Immature natural killer cell (primary cell): ENCODE measurements at regions not wholly inside any gene's neighbourhood (a gene's known extent, or its start where the extent isn't known, plus 50 kb on each side); places are given as distances from the start of the nearest gene placed in this dataset.

Source experiments
- DNase-seq, 3 donors: peaks; one replicate each; pipeline ENCODE4 v3.0.0; 2022; ENCODE audit warnings: mixed read lengths in 1 of 3
- H3K27ac Mint-ChIP-seq, 6 donors: one replicate each; pipeline ENCODE4 v1.8.0; 2020; ENCODE audit warnings: mixed read lengths in 6 of 6, mild to moderate bottlenecking in 5 of 6, inconsistent platforms in 4 of 6, moderate library complexity in 3 of 6
- H3K27me3 Mint-ChIP-seq, 3 donors: one replicate each; pipeline ENCODE4 v1.8.0; 2020 to 2021; ENCODE audit warnings: low read depth in 3 of 3, mild to moderate bottlenecking in 3 of 3, mixed read lengths in 3 of 3, moderate library complexity in 3 of 3, inconsistent platforms in 1 of 3
- H3K36me3 Mint-ChIP-seq, 3 donors: one replicate each; pipeline ENCODE4 v1.8.0; 2020; ENCODE audit warnings: mixed read lengths in 3 of 3, inconsistent platforms in 2 of 3, mild to moderate bottlenecking in 2 of 3
- H3K4me1 Mint-ChIP-seq, 2 donors: one replicate each; pipeline ENCODE4 v1.8.0; 2020; ENCODE audit warnings: inconsistent platforms in 2 of 2, mild to moderate bottlenecking in 2 of 2, mixed read lengths in 2 of 2, moderate library complexity in 1 of 2
- H3K4me3 Mint-ChIP-seq, 5 donors: one replicate each; pipeline ENCODE4 v1.8.0; 2020; ENCODE audit warnings: mild to moderate bottlenecking in 5 of 5, mixed read lengths in 5 of 5, inconsistent platforms in 3 of 5, moderate library complexity in 3 of 5
- H3K9me3 Mint-ChIP-seq, 6 donors: one replicate each; pipeline ENCODE4 v1.8.0; 2020; ENCODE audit warnings: mild to moderate bottlenecking in 6 of 6, mixed read lengths in 6 of 6, inconsistent platforms in 4 of 6, moderate library complexity in 3 of 6

DNA sequence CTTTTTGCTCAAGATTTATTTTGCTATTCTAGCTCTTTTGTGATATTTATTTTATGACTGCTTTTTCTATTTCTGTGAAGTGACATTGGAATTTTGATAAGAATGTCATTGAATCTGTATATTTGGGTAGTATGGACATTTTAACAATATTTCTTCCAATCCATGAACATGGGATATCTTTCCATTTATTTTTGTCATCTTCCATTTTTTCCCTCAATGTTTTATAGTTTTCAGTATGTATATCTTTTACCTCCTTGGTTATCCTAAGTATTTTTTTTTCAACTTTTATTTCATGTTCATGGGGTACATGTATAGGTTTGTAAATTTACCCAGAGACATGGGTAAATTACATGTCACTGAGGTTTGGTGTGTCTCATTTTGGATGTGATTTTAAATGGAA is 74.1 kb upstream of the PREP start:
- H3K9me3 Mint-ChIP-seq = peaks cover 0 to 3% (median 0%) of the 10 kb centered on the region in 6 donors
- H3K4me3 Mint-ChIP-seq = no peak overlapping the region
- H3K4me1 Mint-ChIP-seq = peaks cover 8% of the 10 kb centered on the region in 2 donors
- no peak overlapping the region for H3K27ac Mint-ChIP-seq
- peaks cover 0 to 5% (median 0%) of the 10 kb centered on the region in 3 donors for H3K27me3 Mint-ChIP-seq
- peaks cover 0 to 11% (median 9%) of the 10 kb centered on the region in 3 donors for H3K36me3 Mint-ChIP-seq
- DNase-seq = no peak

DNA sequence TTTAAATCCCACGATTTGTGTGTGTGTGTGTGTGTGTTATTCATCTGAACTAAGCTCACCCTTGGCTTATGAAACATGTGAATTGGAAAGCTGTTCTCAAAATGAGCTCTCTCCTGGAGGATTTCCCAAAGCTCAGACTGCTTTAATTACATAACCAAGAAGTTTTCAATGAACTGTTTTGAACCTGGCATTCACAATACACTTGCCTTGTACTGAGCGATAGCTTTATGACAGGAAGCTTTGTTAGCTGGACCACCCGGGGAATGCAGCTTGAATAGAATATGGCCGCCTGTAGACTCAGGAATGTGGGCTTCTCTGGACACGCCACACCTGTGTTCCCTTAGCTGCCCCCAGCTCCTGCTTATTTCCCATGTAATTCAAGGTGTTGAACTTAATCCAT is 71.4 kb upstream of the PREP start:
- Mint-ChIP-seq H3K36me3 (peaks cover 0 to 11% (median 9%) of the 10 kb centered on the region in 3 donors), H3K4me3 (no peak overlapping the region), H3K9me3 (peaks cover 0 to 3% (median 0%) of the 10 kb centered on the region in 6 donors), H3K27me3 (peaks cover 0 to 6% (median 0%) of the 10 kb centered on the region in 3 donors), H3K4me1 (no peaks in the 10 kb centered on the region), H3K27ac (no peak overlapping the region)
- DNase-seq = no peak

DNA sequence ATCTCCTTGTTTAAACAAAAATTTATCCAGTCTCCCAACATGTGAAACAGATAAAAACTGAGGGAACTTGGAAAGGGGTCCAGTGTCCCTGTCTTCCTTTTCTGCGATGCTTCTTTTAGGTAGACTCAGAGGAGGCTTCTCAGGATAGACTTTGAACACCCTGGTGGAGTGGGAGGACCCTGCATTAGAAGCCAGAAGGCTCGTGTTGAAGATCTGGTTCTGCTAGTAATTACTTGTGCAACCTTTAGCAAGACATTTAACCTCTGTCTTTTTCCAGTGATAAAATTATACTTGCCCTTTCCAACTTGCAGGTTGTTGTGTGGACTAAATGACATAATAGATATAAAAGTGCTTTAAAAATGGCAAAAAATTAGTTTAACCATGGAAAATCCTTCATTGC is 67.1 kb upstream of the PREP start:
- Mint-ChIP-seq H3K27me3 (peaks cover 0 to 3% (median 0%) of the 10 kb centered on the region in 3 donors), H3K9me3 (peaks cover 0 to 7% (median under 1%) of the 10 kb centered on the region in 6 donors), H3K27ac (no peak overlapping the region)

GRCh38 chr6:105468850-105469249 is 66.0 kb upstream of the PREP start:
- Mint-ChIP-seq H3K4me1 (no peaks in the 10 kb centered on the region), H3K27me3 (peaks cover 0 to 3% (median 0%) of the 10 kb centered on the region in 3 donors), H3K27ac (no peak overlapping the region), H3K4me3 (no peak overlapping the region), H3K9me3 (peaks cover 0 to 7% (median under 1%) of the 10 kb centered on the region in 6 donors), H3K36me3 (peaks cover 0 to 14% (median 13%) of the 10 kb centered on the region in 3 donors)
- DNase-seq = no peak

More for the DNA sequence above, 67.1 kb upstream of the PREP start:
- H3K4me1 Mint-ChIP-seq = no peaks in the 10 kb centered on the region
- H3K36me3 Mint-ChIP-seq = peaks cover 0 to 11% (median 10%) of the 10 kb centered on the region in 3 donors
- no peak overlapping the region for H3K4me3 Mint-ChIP-seq
- no peak for DNase-seq

GRCh38 chr6:105460860-105461259 is 58.0 kb upstream of the PREP start:
- H3K9me3 Mint-ChIP-seq = peaks cover 0 to 3% (median 0%) of the 10 kb centered on the region in 6 donors
- peak overlapping the region in 2 of 6 donors; percentile 68 to 99 for H3K27ac Mint-ChIP-seq

DNA sequence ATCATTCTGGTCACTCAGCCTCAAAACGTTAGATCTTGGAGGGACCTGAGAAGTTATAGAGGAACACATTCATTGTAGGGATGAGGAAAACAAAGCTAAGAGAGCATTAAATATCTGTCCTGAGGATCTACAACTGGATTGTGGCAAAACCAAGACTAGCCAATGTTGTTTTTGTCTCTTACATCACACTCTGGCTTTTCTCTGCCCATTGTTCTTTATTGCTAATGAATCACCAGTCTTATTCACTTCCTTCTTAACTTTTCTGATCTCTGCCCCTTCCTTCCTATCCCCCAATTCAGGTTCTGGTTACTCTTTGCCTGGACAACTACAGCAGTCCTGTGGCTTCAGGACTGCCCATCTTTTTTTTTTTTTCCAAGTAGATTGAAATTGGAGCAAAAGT is 57.0 kb upstream of the PREP start:
- peaks cover 0 to 3% (median 3%) of the 10 kb centered on the region in 3 donors for H3K36me3 Mint-ChIP-seq
- H3K9me3 Mint-ChIP-seq = no peaks in the 10 kb centered on the region
- DNase-seq = no peak
- peak overlapping the region in 1 of 5 donors; percentile 94 for H3K4me3 Mint-ChIP-seq
- H3K27me3 Mint-ChIP-seq = peaks cover 0 to 7% (median 0%) of the 10 kb centered on the region in 3 donors
- H3K4me1 Mint-ChIP-seq = peaks cover 5 to 38% of the 10 kb centered on the region in 2 donors
- H3K27ac Mint-ChIP-seq = peak overlapping the region in 5 of 6 donors; percentile 4 to 99 (median 47)

More at GRCh38 chr6:105460860-105461259, 58.0 kb upstream of the PREP start:
- Mint-ChIP-seq H3K27me3 (peaks cover 0 to 7% (median 0%) of the 10 kb centered on the region in 3 donors), H3K36me3 (peaks cover 0 to 9% (median 4%) of the 10 kb centered on the region in 3 donors), H3K4me1 (peaks cover 1 to 28% of the 10 kb centered on the region in 2 donors), H3K4me3 (peak overlapping the region in 1 of 5 donors; percentile 36)
- no peak for DNase-seq

DNA sequence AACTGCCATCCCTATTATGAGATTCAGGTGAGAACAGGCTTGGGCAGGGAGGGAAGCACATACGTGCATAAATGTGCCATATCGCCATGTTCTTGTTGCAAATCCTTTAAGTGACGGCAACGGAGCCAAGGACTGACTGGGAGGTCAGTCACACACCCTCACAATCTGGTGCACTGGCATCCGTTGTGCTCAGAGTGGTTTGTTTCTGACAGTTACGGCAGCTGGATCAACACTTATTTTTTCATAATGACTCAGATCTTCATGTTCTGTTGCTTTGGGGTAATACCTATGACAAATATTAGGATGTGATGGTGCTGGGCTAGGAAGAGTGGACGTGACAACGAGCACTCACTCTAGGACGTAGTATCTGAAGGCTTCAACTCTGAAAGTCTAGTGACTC is 56.2 kb upstream of the PREP start:
- peak overlapping the region in 3 of 5 donors; percentile 56 to 94 (median 61) for H3K4me3 Mint-ChIP-seq
- no peaks in the 10 kb centered on the region for H3K9me3 Mint-ChIP-seq
- H3K36me3 Mint-ChIP-seq = no peaks in the 10 kb centered on the region
- peak in 1 of 3 donors; percentile 68 for DNase-seq
- H3K4me1 Mint-ChIP-seq = peaks cover 13 to 46% of the 10 kb centered on the region in 2 donors
- peak overlapping the region; percentile 22 to 99 (median 60) for H3K27ac Mint-ChIP-seq
- H3K27me3 Mint-ChIP-seq = peaks cover 0 to 11% (median 0%) of the 10 kb centered on the region in 3 donors

DNA sequence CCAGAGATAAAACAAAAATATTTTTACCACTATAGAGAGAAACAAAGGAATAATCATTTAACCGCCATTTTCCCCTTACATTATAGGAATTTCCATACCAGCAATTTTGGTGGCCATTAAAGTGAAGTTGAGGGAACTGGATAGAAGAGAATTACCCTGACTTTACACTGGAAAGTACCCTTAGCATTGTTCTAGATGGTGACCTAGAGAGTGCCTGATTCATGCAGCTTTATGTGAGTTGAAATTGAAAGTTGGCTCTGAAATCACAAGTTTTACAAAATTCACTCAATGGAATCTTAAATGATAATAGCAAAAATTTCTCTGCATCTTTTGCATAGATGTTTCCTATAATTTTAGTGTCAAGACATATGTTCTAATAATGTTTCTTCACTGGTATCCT is 55.7 kb upstream of the PREP start:
- H3K4me1 Mint-ChIP-seq = peaks cover 18 to 51% of the 10 kb centered on the region in 2 donors
- no peaks in the 10 kb centered on the region for H3K36me3 Mint-ChIP-seq
- peaks cover 0 to 11% (median 0%) of the 10 kb centered on the region in 3 donors for H3K27me3 Mint-ChIP-seq
- DNase-seq = no peak
- H3K27ac Mint-ChIP-seq = peak overlapping the region in 4 of 6 donors; percentile 22 to 99 (median 85)
- H3K9me3 Mint-ChIP-seq = no peaks in the 10 kb centered on the region
- peak overlapping the region in 2 of 5 donors; percentile 56 to 94 for H3K4me3 Mint-ChIP-seq

DNA sequence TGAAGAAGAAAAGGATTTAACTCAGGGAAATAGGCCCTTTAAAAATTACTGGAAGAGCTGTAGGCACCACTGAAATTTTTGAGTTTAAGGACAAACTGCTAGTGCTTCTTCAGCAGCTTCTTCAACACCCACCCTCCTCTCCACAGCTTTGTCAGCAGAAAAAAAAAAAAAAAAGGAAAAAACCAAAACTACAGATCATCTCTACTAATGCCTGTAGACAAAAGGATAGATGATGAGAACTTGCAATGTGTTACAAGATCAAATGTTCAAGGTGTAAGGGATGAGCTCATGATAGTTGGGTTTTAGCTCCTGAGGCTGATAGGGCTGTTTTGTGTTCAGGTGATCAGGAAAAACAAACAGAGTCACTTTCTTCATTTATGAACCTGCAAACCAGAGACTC is 55.2 kb upstream of the PREP start:
- Mint-ChIP-seq H3K36me3 (no peaks in the 10 kb centered on the region), H3K27ac (peak overlapping the region in 3 of 6 donors; percentile 59 to 99 (median 94)), H3K4me1 (peaks cover 23 to 55% of the 10 kb centered on the region in 2 donors), H3K4me3 (peak overlapping the region in 2 of 5 donors; percentile 1 to 94), H3K9me3 (no peaks in the 10 kb centered on the region), H3K27me3 (peaks cover 0 to 15% (median 2%) of the 10 kb centered on the region in 3 donors)
- DNase-seq = no peak

DNA sequence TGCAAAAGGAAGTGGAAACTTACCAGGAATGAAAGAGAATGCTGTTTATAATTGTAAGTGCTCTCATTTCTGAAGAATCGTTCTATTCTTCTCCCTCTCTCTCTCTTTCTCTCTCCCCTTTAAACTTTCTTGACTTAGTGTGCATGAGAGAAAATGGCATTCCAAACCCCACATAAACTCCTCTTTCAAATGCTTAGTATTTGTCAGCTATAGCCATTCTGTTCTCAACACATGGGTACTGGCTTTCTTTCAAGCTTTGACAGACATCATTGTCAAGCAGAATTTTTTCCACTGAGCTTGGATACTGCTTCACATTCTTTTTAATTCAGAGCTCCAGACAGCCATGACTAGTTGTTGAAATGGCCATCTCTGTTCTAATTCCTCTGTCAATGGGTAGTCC is 51.1 kb upstream of the PREP start:
- H3K9me3 Mint-ChIP-seq = no peaks in the 10 kb centered on the region
- peak overlapping the region; percentile 90 to 99 (median 95) for H3K27ac Mint-ChIP-seq
- peaks cover 40 to 61% of the 10 kb centered on the region in 2 donors for H3K4me1 Mint-ChIP-seq
- H3K4me3 Mint-ChIP-seq = peak overlapping the region; percentile 65 to 93 (median 73)
- peak in 1 of 3 donors; percentile 28 for DNase-seq
- peaks cover 0 to 4% (median 0%) of the 10 kb centered on the region in 3 donors for H3K36me3 Mint-ChIP-seq
- H3K27me3 Mint-ChIP-seq = peaks cover 0 to 10% (median 2%) of the 10 kb centered on the region in 3 donors

DNA sequence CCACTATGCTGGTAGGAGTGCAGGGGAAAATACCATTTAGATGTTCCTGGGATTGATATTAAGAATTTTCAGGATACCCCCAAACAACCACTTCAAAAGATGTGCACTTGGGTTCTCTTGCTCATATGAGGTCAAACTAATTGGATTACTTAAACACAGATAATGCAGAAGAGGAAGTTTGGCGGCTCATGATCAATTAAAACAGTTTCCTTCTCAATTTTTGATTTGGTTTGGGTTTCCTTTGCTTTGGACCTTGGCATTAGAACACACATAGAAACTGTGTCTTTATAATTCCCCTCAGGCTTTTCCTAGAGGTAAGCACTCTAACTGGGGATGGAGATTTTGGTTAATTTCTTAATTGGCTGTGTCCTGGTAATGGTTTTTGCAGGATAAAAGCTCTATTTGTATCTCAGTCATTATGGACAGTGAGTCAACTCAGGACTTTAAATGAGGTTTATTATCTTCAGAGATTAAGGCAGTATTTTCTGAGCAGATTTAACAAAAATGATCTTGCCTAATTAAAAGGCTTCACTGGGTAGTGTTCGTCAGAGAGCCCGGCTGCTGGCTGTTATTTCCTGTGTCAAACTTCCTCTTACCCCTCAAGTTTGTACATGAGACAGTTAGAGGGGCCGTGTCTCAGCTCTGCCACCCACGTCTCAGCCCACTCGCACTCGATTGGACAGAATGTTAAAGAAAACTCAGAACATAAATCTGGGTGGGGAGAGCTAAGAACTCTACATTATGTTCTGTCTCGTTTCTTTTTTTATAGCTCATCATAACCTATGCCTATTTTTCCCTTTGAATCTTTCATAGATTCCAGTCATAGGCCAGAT is 50.3 kb upstream of the PREP start:
- H3K27ac Mint-ChIP-seq = peak overlapping the region; percentile 90 to 99 (median 95)
- DNase-seq = peak; percentile 70 to 85 (median 75)
- H3K4me1 Mint-ChIP-seq = peaks cover 40 to 52% of the 10 kb centered on the region in 2 donors
- no peaks in the 10 kb centered on the region for H3K9me3 Mint-ChIP-seq
- peaks cover under 1 to 8% (median 2%) of the 10 kb centered on the region in 3 donors for H3K27me3 Mint-ChIP-seq
- H3K4me3 Mint-ChIP-seq = peak overlapping the region; percentile 65 to 93 (median 73)
- peaks cover 0 to 4% (median 0%) of the 10 kb centered on the region in 3 donors for H3K36me3 Mint-ChIP-seq
